GM23248 (cell line): ENCODE measurements at regions not wholly inside any gene's neighbourhood (a gene's known extent, or its start where the extent isn't known, plus 50 kb on each side); places are given as distances from the start of the nearest gene placed in this dataset.

ENCODE experiments used
- DNase-seq: peaks from one replicate; pipeline ENCODE4 v3.0.0-alpha.2; 2015
- H2AFZ ChIP-seq: fragments of 200-600 bp; sonication (generic); 2 replicates; pipeline ENCODE4 v1.6.1; 2016; ENCODE audit warnings: antibody characterized with exemption
- H3F3A ChIP-seq: fragments of 200-600 bp; sonication (generic); 2 replicates; pipeline ENCODE4 v1.6.1; 2016; ENCODE audit warnings: mild to moderate bottlenecking, antibody characterized with exemption, mixed run types; ENCODE audit not compliant: insufficient read depth
- H3K27ac ChIP-seq: fragments of 200-600 bp; sonication (generic); 2 replicates; pipeline ENCODE4 v1.5.1; 2016; ENCODE audit warnings: mild to moderate bottlenecking
- H3K27me3 ChIP-seq: fragments of 200-600 bp; sonication (generic); replicated peaks from 2 replicates; pipeline ENCODE4 v1.6.1; 2016; ENCODE audit warnings: mild to moderate bottlenecking; ENCODE audit not compliant: insufficient read depth
- H3K36me3 ChIP-seq: fragments of 200-600 bp; sonication (generic); 2 replicates; pipeline ENCODE4 v1.6.1; 2016; ENCODE audit warnings: low read depth, mild to moderate bottlenecking
- H3K4me1 ChIP-seq: fragments of 200-600 bp; sonication (generic); 2 replicates; pipeline ENCODE4 v1.6.1; 2016; ENCODE audit warnings: mild to moderate bottlenecking; ENCODE audit not compliant: insufficient read depth
- H3K4me2 ChIP-seq: fragments of 200-600 bp; sonication (generic); one replicate; pipeline ENCODE4 v1.6.1; 2016; ENCODE audit warnings: mild to moderate bottlenecking; ENCODE audit not compliant: unreplicated experiment
- H3K4me3 ChIP-seq: fragments of 200-600 bp; sonication (generic); 2 replicates; pipeline ENCODE4 v1.5.1; 2016; ENCODE audit warnings: mild to moderate bottlenecking
- H3K79me2 ChIP-seq: fragments of 200-600 bp; sonication (generic); 2 replicates; pipeline ENCODE4 v1.6.1; 2016; ENCODE audit warnings: mild to moderate bottlenecking; ENCODE audit not compliant: insufficient read depth
- H3K9ac ChIP-seq: fragments of 200-600 bp; sonication (generic); 2 replicates; pipeline ENCODE4 v1.6.1; 2016; ENCODE audit warnings: mild to moderate bottlenecking
- H3K9me2 ChIP-seq: fragments of 200-600 bp; sonication (generic); 2 replicates; pipeline ENCODE4 v1.6.1; 2016; ENCODE audit warnings: mixed run types, mild to moderate bottlenecking, moderate library complexity; ENCODE audit not compliant: insufficient read depth
- H3K9me3 ChIP-seq: fragments of 200-600 bp; sonication (generic); one replicate; pipeline ENCODE4 v1.6.1; 2017; ENCODE audit warnings: low read depth
- H4K20me1 ChIP-seq: fragments of 200-600 bp; sonication (generic); 2 replicates; pipeline ENCODE4 v1.6.0; 2016; ENCODE audit not compliant: insufficient read depth
- EZH2 ChIP-seq: fragments of 200-600 bp; sonication (generic); IDR thresholded peaks from 2 replicates; pipeline ENCODE4 v1.6.1; 2018; ENCODE audit warnings: antibody characterized with exemption, mild to moderate bottlenecking; ENCODE audit not compliant: insufficient read depth, poor library complexity, severe bottlenecking
- EZH2phosphoT487 ChIP-seq: fragments of 200-600 bp; sonication (generic); IDR thresholded peaks from 2 replicates; pipeline ENCODE4 v1.6.1; 2018; ENCODE audit warnings: antibody characterized with exemption, moderate library complexity, mild to moderate bottlenecking, low read depth; ENCODE audit not compliant: insufficient read depth
- WGBS, 2 experiments: methylation state at CpG; one replicate each; pipeline ENCODE4 v1.1.6; 2015 to 2017; ENCODE audit warnings: low lambda C conversion rate in 2 of 2, low coverage in 1 of 2; ENCODE audit errors: missing lambda C conversion rate in 2 of 2; 5-methylcytosine and 5-hydroxymethylcytosine counted together
- in situ Hi-C: fragments of 300-500 bp; cut with MboI; formaldehyde crosslinking; loops from 2 replicates; pipeline ENCODE4 v1.15.0; 2020

DNA sequence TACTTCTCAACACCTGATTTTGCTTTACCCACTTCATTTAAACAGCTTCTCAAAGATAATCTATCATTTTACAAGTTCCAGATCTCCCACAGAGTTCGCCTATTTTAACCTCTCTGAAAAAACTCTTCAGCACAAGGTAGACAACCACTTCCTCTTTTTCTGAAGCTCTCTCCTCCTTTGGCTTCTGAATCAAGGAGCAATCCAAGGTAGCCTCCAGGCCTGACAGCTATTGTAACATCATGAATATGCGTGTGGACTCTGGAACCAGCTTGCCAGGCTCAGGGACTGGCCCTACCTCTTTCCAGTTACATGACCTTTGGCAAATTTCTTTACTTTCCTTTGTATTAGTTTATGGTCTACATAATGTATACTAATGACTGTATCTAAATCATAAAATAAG, 405.9 kb upstream of the ZNF385D start:
- H3K27ac ChIP-seq, result no peak overlapping the region
- in situ Hi-C loops, result no loop called here

DNA sequence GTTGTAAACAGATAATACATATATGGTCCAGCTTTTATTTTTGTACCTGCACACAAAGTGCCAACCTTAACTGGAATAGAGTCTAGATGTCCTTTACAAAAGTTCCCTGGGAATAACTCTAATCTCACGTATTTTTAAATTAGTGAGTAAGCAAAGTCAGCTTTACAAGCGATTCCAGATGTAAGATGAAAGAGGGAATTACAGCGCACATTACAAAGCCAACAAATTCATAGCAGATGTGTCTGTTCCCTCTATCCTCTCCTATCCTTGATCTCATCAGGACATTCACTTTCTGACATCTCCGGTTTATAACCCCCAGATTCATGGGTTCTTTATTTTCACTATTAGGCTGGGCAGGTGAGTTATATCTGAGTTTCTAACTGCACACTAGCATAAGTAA, 406.8 kb upstream of the ZNF385D start:
- Histone ChIP-seq H3F3A (no peaks in the 10 kb centered on the region), H3K36me3 (no peaks in the 10 kb centered on the region), H3K4me2 (no peak overlapping the region), H3K27me3 (no peaks in the 10 kb centered on the region), H3K9me2 (no peaks in the 10 kb centered on the region), H3K9ac (no peak overlapping the region), H3K4me1 (no peaks in the 10 kb centered on the region), H3K4me3 (no peak overlapping the region), H3K9me3 (no peaks in the 10 kb centered on the region), H4K20me1 (no peaks in the 10 kb centered on the region), H2AFZ (no peak overlapping the region), H3K79me2 (no peaks in the 10 kb centered on the region), H3K27ac (no peak overlapping the region)
- no peak for DNase-seq
- TF ChIP-seq EZH2phosphoT487 (no peak), EZH2 (no peak)
- 52 to 56% methylated on average over 4 of the region's 4 CpGs for WGBS, 2 experiments
- in situ Hi-C loops, result no loop called here

More for the DNA sequence above, 405.9 kb upstream of the ZNF385D start:
- Histone ChIP-seq H3F3A (no peaks in the 10 kb centered on the region), H3K9me3 (no peaks in the 10 kb centered on the region), H2AFZ (no peak overlapping the region), H3K9ac (no peak overlapping the region), H3K4me3 (no peak overlapping the region), H3K36me3 (no peaks in the 10 kb centered on the region), H3K27me3 (no peaks in the 10 kb centered on the region), H4K20me1 (no peaks in the 10 kb centered on the region), H3K4me1 (no peaks in the 10 kb centered on the region), H3K4me2 (no peak overlapping the region), H3K79me2 (no peaks in the 10 kb centered on the region), H3K9me2 (no peaks in the 10 kb centered on the region)
- 84 to 91% methylated on average over 2 of the region's 2 CpGs for WGBS, 2 experiments
- DNase-seq, result no peak
- TF ChIP-seq EZH2phosphoT487, result no peak
- no peak for TF ChIP-seq EZH2

DNA sequence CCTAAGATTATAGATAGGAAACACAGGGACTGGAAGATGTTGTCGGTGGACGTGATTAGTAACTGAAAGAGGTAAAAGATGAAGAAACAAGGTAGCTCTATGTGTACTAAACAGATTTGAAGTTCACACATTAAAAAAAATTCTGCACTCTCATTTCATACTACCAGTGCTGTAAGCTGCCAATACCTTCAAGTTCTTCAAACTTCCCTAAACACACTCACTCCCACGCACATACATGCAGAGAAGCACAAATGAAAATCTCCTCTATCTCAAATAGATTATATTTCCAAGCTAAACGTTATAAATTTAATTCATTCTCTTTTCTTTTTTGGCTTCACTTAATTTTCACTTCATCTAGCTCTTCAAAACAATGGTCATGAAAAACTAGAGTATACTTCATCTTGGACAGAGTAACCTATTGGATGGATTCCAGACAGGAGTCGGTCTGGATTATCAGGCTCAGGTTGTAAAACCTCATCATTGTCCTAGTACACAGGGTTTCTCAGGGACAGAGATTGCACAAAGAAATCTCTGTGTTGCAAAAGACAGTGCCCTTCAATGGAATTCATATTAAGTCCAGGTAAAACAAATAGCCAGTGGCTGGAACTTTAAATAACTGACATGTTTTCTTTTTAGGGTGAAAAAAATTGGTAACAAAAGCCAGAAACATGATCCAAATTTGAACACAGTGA, 408.1 kb upstream of the ZNF385D start:
- no peaks in the 10 kb centered on the region for H3K9me2 ChIP-seq
- H3K4me1 ChIP-seq, result no peaks in the 10 kb centered on the region
- H2AFZ ChIP-seq, result no peak overlapping the region
- TF ChIP-seq EZH2 (no peak), EZH2phosphoT487 (no peak)
- no peaks in the 10 kb centered on the region for H4K20me1 ChIP-seq
- no peak overlapping the region for H3K4me2 ChIP-seq
- no peak for DNase-seq
- in situ Hi-C loops, result no loop called here
- H3K27ac ChIP-seq, result no peak overlapping the region
- H3K9me3 ChIP-seq, result no peaks in the 10 kb centered on the region
- no peaks in the 10 kb centered on the region for H3K36me3 ChIP-seq
- H3K79me2 ChIP-seq, result no peaks in the 10 kb centered on the region
- WGBS, 2 experiments, result 66 to 69% methylated on average over 5 of the region's 5 CpGs
- H3F3A ChIP-seq, result no peaks in the 10 kb centered on the region
- no peak overlapping the region for H3K9ac ChIP-seq
- H3K27me3 ChIP-seq, result no peaks in the 10 kb centered on the region
- H3K4me3 ChIP-seq, result no peak overlapping the region

DNA sequence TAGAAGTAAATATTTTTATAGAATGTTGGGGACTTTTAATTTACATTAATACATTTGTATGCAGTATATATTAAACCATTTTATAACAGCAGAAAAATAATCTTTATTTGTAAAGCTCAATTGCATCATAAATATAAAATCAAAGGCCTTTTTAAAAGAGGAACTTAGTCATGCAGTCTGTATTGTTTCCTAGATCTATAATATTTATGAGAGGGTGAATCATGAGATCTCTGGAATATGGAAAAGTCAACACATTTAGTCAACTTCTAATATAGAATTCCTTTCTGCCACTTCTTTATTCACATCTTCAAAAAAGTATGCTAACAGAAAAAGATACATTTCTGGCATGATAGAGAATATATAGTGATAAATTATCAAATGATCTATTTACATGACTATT, 410.3 kb upstream of the ZNF385D start:
- Histone ChIP-seq H3F3A (no peaks in the 10 kb centered on the region), H3K27ac (no peak overlapping the region), H3K79me2 (no peaks in the 10 kb centered on the region), H3K4me2 (no peak overlapping the region), H3K4me3 (no peak overlapping the region), H3K4me1 (no peaks in the 10 kb centered on the region), H3K9me3 (no peaks in the 10 kb centered on the region), H3K27me3 (no peaks in the 10 kb centered on the region), H3K9me2 (no peaks in the 10 kb centered on the region), H2AFZ (no peak overlapping the region), H3K9ac (no peak overlapping the region), H4K20me1 (no peaks in the 10 kb centered on the region), H3K36me3 (no peaks in the 10 kb centered on the region)
- no peak for DNase-seq
- in situ Hi-C loops, result no loop called here
- TF ChIP-seq EZH2phosphoT487 (no peak), EZH2 (no peak)

DNA sequence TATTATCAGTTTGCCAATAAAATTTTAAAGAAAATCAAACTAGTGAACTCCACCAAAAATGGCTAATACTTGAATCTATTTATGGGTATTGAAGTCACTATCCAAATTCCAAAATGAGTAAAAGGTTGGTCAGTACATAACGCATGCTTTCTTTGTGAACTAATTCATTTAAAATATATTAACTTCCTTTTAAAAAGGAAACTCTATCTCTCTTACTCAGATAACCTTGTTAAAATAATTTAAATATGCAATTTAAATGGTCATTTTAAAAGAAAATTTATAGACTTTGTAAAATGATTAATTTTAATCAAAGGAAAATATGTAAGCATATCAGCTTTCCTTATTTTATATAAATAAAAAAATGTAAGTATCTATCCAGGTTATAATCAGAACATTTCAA, 419.4 kb upstream of the ZNF385D start:
- in situ Hi-C loops, result no loop called here
- no peak overlapping the region for H3K4me2 ChIP-seq
- no peak overlapping the region for H3K4me3 ChIP-seq
- no peaks in the 10 kb centered on the region for H3K9me3 ChIP-seq
- no peaks in the 10 kb centered on the region for H3K9me2 ChIP-seq
- H4K20me1 ChIP-seq, result no peaks in the 10 kb centered on the region
- H3K27ac ChIP-seq, result no peak overlapping the region
- no peaks in the 10 kb centered on the region for H3K79me2 ChIP-seq
- H3K4me1 ChIP-seq, result no peaks in the 10 kb centered on the region
- no peaks in the 10 kb centered on the region for H3K36me3 ChIP-seq
- no peaks in the 10 kb centered on the region for H3K27me3 ChIP-seq
- TF ChIP-seq EZH2phosphoT487 (no peak), EZH2 (no peak)
- no peak for DNase-seq
- no peaks in the 10 kb centered on the region for H3F3A ChIP-seq
- no peak overlapping the region for H3K9ac ChIP-seq
- no peak overlapping the region for H2AFZ ChIP-seq
- 71 to 74% methylated on average over 1 of the region's 1 CpG for WGBS, 2 experiments
